ENCODE measurements at regions not wholly inside any gene's neighbourhood (a gene's known extent, or its start where the extent isn't known, plus 50 kb on each side); places are given as distances from the start of the nearest gene placed in this dataset.

DNA sequence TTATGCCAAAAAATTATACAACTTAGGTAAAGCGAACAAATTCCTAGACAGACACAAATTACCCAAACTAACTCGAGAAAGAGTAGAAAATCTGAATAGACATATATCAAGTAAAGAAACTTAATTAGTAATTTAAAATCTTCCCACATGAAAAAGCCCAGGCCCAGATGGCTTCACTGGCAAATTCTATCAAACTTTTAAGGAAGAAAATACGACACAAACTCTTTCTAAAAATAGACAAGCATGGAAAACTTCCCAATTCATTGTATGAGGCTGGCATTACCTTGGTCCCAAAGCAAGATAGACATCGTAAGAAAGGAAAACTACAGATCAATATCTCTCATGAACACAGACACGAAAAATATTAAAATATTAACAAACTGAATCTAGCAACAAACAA, 135.3 kb downstream of the DRD1 start:
- TF ChIP-seq CTCF (IDR thresholded peaks at IDR 0.05) (no peak), NRF1 (IDR thresholded peaks at IDR 0.05; ENCODE audit: low read depth, low read length) (no peak), EZH2phosphoT487 (IDR thresholded peaks at IDR 0.05; ENCODE audit: borderline replicate concordance, low read depth) (no peak), FOXJ3 (CRISPR knock-in tag; IDR thresholded peaks at IDR 0.05) (no peak), YY1 (IDR thresholded peaks at IDR 0.05; ENCODE audit: low read depth) (no peak), REST (IDR thresholded peaks at IDR 0.05; ENCODE audit: low read depth, low read length) (no peak), CHD2 (IDR thresholded peaks at IDR 0.05; ENCODE audit: low read length, partially characterized antibody) (no peak), FOSL2 (IDR thresholded peaks at IDR 0.05; ENCODE audit: borderline replicate concordance, low read depth) (no peak), POLR2AphosphoS5 (IDR thresholded peaks at IDR 0.05; ENCODE audit: low read depth, low read length) (no peak), RFX5 (IDR thresholded peaks at IDR 0.05; ENCODE audit: low read length) (no peak), SIN3A (IDR thresholded peaks at IDR 0.05; ENCODE audit: borderline replicate concordance, low read depth, low read length) (no peak), ZBTB33 (IDR thresholded peaks at IDR 0.05; ENCODE audit: borderline replicate concordance, low read depth) (no peak), GABPA (IDR thresholded peaks at IDR 0.05; ENCODE audit: low read depth) (no peak)

All from SK-N-SH (cell line).